GM18951 (cell line): ENCODE measurements at regions not wholly inside any gene's neighbourhood (a gene's known extent, or its start where the extent isn't known, plus 50 kb on each side); places are given as distances from the start of the nearest gene placed in this dataset.
"Not testable (repeated sequence)": the region's sequence is repeated elsewhere in the genome, so short reads cannot be mapped to it uniquely, and the experiment has no call there.

Experiments
- POLR2A ChIP-seq: IDR thresholded peaks from 4 replicates; pipeline ENCODE4 v1.6.1; 2011; ENCODE audit warnings: mild to moderate bottlenecking; ENCODE audit not compliant: insufficient read length, insufficient read depth; ENCODE audit errors: extremely low read depth
- in situ Hi-C: fragments of 300-500 bp; cut with MboI; formaldehyde crosslinking; loops from one replicate; pipeline ENCODE4 v1.12.0; 2022; ENCODE audit warnings: low sequenced_read_pairs, mixed read lengths, inconsistent platforms; ENCODE audit not compliant: unreplicated experiment

DNA sequence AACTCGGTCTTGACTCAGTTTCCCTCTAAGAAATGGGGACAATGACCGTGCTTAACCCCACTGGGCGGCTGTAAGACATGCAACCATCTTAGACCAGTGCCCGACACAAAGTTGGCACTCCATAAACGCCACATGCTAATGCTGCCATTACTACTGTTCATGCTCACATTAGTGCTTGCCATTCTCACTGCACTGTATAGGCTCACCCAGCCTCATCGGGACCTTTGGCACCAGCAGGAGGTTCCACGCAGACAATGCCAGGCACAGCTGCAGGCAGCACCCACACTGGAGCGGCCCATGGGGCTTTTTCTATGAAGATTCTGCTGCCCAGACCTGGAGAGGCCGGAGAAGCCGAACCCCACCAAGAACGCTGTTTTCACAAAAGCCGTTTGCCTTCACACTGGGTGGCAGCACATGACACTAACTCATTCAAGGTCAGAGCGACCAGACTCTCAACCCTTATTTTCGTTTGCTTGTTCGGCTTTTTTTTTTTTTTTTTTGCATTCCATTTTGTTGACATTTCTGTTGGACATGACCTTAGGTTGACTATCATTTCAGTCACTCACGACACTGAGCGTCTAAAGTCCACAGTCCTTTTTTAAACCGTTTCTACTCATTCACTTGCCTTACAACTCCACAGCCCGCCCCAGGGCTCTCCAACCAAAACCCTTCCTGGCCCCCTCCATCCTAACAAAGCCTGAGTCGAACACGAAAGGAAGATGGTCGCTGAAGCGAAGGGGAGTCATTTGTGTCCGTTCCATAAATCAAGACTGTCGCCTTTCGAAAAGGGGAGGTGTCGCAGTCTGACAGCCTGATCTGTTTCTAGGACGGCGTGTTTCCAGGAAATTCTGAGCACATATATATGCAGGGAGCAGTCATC is 124.4 kb upstream of the RNF32 start:
- TF ChIP-seq POLR2A = no peak
- in situ Hi-C loops = no loop called here

DNA sequence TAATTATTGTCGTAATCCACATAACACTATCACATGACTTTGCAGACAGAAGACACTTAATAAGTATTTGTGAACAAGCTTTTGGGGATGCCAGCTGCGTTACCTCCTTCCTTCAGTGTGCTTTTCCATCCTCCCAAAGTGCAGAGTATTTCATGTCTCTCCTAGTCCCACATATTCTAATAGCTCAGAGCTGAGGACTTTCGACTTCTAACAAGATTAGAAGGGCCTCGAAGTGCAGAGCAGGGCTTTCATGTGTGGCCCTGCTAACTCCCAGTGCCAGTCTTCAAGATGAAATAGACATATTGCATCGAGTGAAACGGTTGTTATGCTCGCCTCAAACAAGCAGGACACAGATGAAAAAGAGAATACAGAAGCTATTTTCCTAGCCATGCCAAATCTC is 125.7 kb upstream of the RNF32 start:
- in situ Hi-C loops = no loop called here
- TF ChIP-seq POLR2A = no peak

DNA sequence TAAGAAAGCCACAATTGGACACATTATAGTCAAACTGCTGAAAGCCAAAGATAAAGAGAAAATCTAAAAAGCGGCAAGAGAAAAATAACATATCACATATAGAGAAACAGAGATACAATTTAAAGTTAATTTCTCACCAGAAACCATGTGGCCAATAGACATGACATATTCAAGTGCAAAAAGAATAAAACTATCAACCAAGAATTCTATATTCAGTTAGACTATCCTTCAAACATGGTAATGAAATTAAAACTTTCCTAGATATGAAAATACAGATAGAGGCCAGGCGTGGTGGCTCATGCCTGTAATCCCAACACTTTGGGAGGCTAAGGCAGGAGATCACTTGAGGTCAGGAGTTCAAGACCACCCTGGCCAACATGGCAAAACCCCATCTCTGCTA is 129.1 kb upstream of the RNF32 start:
- no peak for TF ChIP-seq POLR2A
- in situ Hi-C loops = no loop called here

DNA sequence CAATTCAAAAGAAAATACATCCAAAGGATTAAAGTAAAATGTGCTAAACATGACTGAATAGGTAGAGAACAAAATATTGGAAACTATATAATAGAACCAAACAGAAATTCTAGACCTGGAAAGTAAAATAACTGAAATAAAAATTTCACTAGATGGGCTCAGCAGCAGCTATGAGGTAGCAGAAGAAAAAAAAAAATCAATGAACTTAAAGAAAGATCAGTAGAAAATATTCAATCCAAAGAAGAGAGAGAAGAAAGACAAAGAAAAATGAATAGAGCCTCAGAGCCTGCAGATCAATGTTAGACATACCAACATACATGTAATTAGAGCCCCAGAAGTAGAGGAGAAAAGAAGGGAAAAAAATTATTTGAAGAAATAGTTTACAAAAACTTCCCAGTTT is 129.6 kb upstream of the RNF32 start:
- in situ Hi-C loops = no loop called here

DNA sequence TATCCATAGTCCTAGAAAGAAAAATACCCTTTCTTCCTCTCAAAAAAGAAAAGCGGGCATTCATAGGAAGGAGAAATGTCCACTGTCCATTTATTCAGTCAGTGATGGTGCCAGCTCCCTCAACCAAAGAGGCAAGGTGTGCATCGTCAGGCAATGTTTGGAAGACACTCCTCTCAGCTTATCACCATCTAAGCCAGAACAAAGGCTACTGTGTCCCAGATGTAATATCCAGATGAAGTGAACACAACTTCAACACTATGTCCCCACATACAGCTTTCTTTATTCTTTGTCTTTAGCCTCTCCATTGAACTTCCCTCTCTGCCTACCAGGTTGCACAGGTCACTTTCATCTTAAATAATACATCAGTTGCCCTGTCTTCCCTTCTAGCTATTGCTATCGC is 131.4 kb upstream of the RNF32 start:
- no peak for TF ChIP-seq POLR2A
- in situ Hi-C loops = no loop called here

More for the DNA sequence above, 129.6 kb upstream of the RNF32 start:
- no peak for TF ChIP-seq POLR2A

DNA sequence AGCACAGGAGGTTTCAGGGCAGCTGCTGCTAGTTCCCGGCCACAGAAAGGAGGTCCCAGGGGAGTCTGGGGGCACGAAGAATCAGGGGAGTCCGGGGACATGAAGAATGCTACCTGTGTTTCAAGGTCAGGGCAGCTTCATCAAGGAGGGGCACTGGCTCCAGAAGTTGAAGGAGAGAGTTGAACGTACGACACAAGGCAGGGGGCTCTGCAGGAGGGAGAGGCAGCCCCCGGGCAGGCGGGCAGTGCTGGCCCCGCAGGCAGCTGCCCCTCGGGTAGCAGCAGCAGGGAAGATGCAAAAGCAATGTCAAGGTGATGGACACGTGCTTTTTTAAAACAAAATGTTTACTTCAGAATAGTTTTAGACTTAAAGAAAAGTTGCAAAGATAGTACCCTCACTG is 134.7 kb upstream of the RNF32 start:
- no peak for TF ChIP-seq POLR2A
- in situ Hi-C loops = no loop called here

DNA sequence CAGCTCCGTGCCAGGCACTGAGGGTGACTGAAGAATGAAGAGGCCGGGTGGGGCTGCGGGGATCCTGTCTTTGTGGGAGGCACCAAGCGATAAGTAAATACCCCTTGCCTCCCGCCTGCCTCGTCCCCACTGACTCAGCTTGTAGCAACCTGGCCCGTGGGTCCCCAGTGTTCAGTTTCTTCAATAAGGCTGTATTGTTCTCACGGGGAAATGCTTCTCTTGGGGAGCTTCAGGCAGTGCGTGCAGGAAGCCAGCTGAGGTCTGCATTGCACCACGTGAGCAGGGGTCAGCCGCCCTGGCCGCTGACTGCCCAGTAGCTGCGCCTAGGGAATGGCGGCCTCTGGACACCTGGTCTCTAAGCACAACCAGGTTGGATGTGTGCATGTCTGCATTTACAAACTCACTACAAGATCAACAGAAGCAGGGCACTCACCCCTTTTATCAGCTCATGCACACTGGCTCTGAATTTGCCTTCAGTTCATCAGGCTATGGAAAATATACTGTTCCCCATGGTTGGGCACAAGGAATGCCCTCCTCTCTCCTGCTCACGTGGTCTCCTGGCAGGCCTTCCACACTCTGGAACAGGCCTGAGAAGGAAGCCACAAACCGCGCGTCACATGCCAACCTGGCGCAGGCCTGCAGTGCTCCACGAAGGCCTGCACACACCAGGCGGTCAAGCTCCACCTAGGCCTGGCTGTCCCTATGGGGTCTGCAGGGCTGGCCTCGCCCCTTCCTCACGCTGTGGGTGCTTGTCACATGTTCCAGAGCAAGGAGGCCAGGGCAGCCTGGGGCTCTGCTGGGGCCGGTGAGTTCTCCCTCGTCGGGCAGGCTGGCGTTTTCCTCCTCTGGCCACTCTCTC is 135.7 kb upstream of the RNF32 start:
- no peak for TF ChIP-seq POLR2A
- in situ Hi-C loops = no loop called here

DNA sequence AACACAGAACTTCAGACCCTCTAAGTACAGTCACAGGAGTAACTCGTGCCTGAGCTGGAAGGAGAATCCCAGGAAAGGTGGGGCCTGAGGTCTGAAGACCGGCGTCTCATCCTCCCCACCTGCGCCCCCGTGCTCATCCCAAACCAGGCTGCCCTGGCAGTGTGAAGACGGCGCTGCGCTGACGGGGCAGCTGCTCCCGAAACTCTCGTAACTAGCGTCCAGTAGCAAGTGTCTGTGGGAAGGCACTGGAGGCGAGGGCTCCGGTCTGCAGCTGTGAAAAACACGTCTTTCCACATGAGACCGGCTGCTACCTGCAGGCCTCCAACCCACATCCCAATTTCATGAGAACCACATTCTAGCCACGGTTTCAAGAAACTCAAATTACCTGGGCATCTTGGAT is 136.6 kb upstream of the RNF32 start:
- no peak for TF ChIP-seq POLR2A
- in situ Hi-C loops = no loop called here

DNA sequence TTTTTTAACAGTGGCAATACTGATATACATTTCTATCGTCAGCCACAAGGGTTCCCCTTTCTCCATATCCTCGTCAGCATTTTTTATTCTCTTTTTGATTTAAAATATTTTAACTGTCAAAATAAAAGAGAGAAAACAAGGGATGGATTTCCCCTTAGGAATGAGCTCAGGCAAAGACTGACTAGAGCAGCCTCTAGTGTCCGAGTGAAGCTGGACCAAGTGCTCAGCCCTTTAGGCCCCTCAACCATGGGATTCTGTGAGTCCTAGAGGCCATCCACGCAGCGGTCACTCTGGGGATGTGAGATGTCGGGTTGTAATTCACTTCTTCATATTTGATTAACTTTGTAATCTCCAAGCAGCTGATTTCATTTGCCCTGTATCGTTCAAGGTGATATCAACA is 137.4 kb upstream of the RNF32 start:
- no peak for TF ChIP-seq POLR2A
- in situ Hi-C loops = no loop called here

DNA sequence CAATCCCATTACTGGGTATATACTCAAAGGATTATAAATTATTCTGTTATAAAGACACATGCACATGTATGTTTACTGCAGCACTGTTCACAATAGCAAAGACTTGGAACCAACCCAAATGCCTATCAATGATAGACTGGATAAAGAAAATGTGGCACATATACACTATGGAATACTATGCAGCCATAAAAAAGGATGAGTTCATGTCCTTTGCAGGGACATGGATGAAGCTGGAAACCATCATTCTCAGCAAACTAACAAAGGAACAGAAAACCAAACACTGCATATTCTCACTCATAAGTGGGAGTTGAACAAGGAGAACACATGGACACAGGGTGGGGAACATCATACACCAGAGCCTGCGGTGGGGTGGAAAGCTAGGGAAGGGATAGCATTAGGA is 138.8 kb upstream of the RNF32 start:
- in situ Hi-C loops = not testable (repeated sequence)

DNA sequence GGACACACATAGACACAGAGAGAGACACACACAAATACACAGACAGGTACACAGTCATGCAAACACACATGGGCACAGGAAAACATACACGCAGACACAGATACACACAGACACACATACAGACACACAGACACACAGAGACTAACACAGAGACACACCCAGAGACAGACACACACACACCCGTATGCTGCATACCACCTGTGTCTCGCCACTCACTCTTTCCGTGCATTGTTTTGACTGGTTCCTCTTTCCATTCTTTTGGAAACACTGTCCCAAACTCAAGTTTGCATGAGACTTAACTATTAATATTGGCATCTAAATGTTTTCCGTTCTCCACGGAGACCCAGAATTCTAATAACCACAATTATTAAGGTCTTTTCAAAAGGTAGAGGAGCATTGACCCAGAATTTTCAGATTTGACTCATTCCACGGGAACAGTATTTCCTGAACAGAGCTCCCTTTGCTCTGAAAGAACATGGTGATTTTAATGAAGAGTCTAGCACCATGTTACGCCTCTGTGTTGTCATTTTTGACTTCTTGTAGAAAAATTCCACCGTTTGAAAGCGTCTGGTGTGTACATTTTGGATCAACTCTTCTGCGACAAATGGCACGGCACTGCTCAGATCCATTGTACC is 141.2 kb upstream of the RNF32 start:
- in situ Hi-C loops = no loop called here

DNA sequence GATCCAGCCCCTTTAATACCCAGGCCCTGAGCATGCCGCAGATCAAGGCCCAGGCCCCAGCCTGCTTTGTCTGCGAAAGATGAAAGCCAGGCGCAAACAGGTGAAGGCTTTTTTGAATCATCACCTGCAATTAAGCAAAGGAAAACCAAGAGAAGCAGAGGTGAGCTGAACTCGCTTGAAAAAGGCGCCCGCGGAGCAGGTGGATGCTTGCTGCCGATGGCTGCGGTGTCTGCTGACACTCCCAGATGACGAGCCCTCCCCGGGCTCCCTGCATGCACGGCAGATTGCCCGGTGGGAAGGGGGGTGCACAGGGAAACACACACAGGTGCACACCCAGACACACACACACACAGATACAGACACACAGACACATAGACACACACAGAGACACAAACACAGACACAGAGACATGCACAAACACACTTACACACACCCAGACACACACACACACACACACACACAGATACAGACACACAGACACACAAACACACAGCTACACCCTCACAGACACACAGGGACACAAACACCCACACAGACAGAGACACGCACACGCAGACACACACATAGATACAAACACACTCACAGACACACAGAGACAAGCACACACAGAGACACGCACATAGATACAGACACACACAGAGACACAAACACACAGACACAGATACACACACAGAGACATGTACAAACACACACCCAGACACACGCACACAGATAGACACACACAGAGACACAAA is 142.6 kb upstream of the RNF32 start:
- in situ Hi-C loops = no loop called here
- no peak for TF ChIP-seq POLR2A

More for the DNA sequence above, 141.2 kb upstream of the RNF32 start:
- TF ChIP-seq POLR2A = no peak

DNA sequence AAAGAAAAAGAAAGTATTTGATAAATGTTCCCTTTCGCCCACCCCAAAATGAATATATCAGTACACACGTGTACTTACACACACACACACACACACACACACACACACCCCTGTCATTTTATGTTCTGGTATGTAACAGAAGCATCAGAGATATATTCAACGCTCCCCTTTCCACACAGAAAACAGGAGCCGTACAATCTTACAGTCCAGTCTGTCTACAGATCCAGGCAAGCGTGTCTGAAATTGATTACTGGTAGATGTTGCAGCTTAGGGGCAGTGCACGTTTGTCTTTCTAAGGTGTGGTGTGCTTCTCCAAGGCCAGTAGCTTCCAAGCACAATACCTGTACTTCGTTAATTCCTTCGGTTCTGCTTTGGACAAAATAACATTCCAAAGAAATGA is 143.7 kb upstream of the RNF32 start:
- TF ChIP-seq POLR2A = no peak
- in situ Hi-C loops = no loop called here

DNA sequence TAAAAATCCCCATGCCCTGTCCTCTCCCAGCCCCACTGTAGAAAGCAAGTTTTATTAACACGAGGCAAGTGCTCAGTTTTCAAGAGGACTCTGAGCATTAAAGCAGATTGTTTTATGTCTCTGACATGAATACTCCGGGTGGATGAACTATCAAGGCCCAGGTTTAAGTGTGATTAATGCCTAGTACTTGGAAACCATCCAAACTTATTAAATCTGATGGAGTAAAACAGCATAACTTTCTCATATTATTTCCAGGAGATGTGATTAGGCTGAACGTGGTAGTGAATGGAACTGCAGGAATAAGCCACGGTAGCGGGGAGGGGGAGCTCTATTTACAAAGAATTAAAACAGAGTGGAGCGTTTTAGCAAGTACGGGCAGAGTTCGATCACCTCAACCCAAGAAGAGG is 144.2 kb upstream of the RNF32 start:
- TF ChIP-seq POLR2A = no peak
- in situ Hi-C loops = no loop called here
